WERI-Rb-1 (cell line): ENCODE measurements at regions not wholly inside any gene's neighbourhood (a gene's known extent, or its start where the extent isn't known, plus 50 kb on each side); places are given as distances from the start of the nearest gene placed in this dataset.

Experiments
- DNase-seq: peaks from one replicate; pipeline ENCODE4 v3.0.0-alpha.2; 2020
- H3K27ac ChIP-seq: fragments of 250-450 bp; sonication (Bioruptor Pico); 2 replicates; pipeline ENCODE4 v1.5.1; 2020; ENCODE audit warnings: mild to moderate bottlenecking, moderate library complexity
- H3K27me3 ChIP-seq: fragments of 250-450 bp; sonication (Bioruptor Pico); 2 replicates; pipeline ENCODE4 v1.5.1; 2021; ENCODE audit warnings: mild to moderate bottlenecking, low read depth, moderate library complexity; ENCODE audit not compliant: insufficient read depth, severe bottlenecking
- H3K36me3 ChIP-seq: fragments of 250-450 bp; sonication (Bioruptor Pico); 2 replicates; pipeline ENCODE4 v1.5.1; 2020; ENCODE audit warnings: mild to moderate bottlenecking, moderate library complexity
- H3K4me3 ChIP-seq: 2 replicates; pipeline ENCODE4 v1.5.1; 2011; ENCODE audit warnings: low read depth, mild to moderate bottlenecking, control low read depth, low read length
- H3K9me3 ChIP-seq: fragments of 250-450 bp; sonication (Bioruptor Pico); 2 replicates; pipeline ENCODE4 v1.5.1; 2021; ENCODE audit warnings: mild to moderate bottlenecking, moderate library complexity; ENCODE audit not compliant: severe bottlenecking
- CTCF ChIP-seq: IDR thresholded peaks from 2 replicates; pipeline ENCODE4 v1.5.1; 2011; ENCODE audit warnings: low read depth, mild to moderate bottlenecking, control low read depth, inconsistent platforms, low read length

GRCh38 chr1:79657951-79658658 is 651.6 kb upstream of the ADGRL4 start:
- no peaks in the 10 kb centered on the region for H3K27me3 ChIP-seq
- no peak for DNase-seq
- no peaks in the 10 kb centered on the region for H3K36me3 ChIP-seq
- H3K9me3 ChIP-seq: no peaks in the 10 kb centered on the region
- no peak overlapping the region for H3K27ac ChIP-seq
- TF ChIP-seq CTCF: no peak
- H3K4me3 ChIP-seq: no peak overlapping the region

GRCh38 chr1:79655876-79656275 is 649.3 kb upstream of the ADGRL4 start:
- Histone ChIP-seq H3K9me3 (no peaks in the 10 kb centered on the region), H3K4me3 (no peak overlapping the region), H3K27me3 (no peaks in the 10 kb centered on the region), H3K36me3 (no peaks in the 10 kb centered on the region), H3K27ac (no peak overlapping the region)
- TF ChIP-seq CTCF: no peak
- no peak for DNase-seq

- no peak for TF ChIP-seq CTCF
- no peaks in the 10 kb centered on the region for H3K36me3 ChIP-seq
- H3K9me3 ChIP-seq: no peaks in the 10 kb centered on the region
- no peak overlapping the region for H3K4me3 ChIP-seq
- H3K27ac ChIP-seq: no peak overlapping the region
- no peak for DNase-seq
- H3K27me3 ChIP-seq: no peaks in the 10 kb centered on the region
Observed at GRCh38 chr1:79652426-79652825, 645.9 kb upstream of the ADGRL4 start.

DNA sequence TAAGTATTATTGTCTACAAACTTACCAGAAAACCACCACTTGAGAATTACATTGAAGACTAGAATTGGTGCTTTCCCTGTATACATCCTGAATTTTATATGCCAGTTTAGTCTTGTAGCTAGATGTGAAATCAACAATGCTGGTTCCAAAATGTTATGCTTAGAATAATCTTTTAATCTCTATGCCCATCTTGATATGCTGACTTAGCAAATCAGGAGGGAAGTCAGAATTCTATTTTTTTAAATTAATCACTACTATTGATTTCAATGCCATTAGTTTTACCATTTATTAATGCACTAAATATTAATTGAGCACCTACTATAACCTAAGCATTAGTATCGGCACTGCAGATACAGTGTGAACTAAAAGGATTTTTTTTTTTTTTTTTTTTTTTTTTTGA is 641.6 kb upstream of the ADGRL4 start:
- Histone ChIP-seq H3K4me3 (no peak overlapping the region), H3K27me3 (no peaks in the 10 kb centered on the region), H3K27ac (no peak overlapping the region), H3K9me3 (no peaks in the 10 kb centered on the region), H3K36me3 (no peaks in the 10 kb centered on the region)
- TF ChIP-seq CTCF: no peak
- no peak for DNase-seq

GRCh38 chr1:79646880-79647279 is 640.4 kb upstream of the ADGRL4 start:
- Histone ChIP-seq H3K4me3 (no peak overlapping the region), H3K27ac (no peak overlapping the region), H3K27me3 (no peaks in the 10 kb centered on the region), H3K36me3 (no peaks in the 10 kb centered on the region), H3K9me3 (no peaks in the 10 kb centered on the region)
- DNase-seq: no peak
- TF ChIP-seq CTCF: no peak

- TF ChIP-seq CTCF: no peak
- DNase-seq: no peak
- H3K27ac ChIP-seq: no peak overlapping the region
Observed at GRCh38 chr1:79638382-79638781, 631.9 kb upstream of the ADGRL4 start.

More at GRCh38 chr1:79638382-79638781, 631.9 kb upstream of the ADGRL4 start:
- H3K9me3 ChIP-seq: no peaks in the 10 kb centered on the region
- H3K36me3 ChIP-seq: no peaks in the 10 kb centered on the region
- no peak overlapping the region for H3K4me3 ChIP-seq
- no peaks in the 10 kb centered on the region for H3K27me3 ChIP-seq
